Fibroblast of the aortic adventitia (primary cell): ENCODE measurements at regions not wholly inside any gene's neighbourhood (a gene's known extent, or its start where the extent isn't known, plus 50 kb on each side); places are given as distances from the start of the nearest gene placed in this dataset.
"Not testable (repeated sequence)": the region's sequence is repeated elsewhere in the genome, so short reads cannot be mapped to it uniquely, and the experiment has no call there.

Experiments used
- DNase-seq: peaks from one replicate; pipeline ENCODE4 v3.0.0-alpha.2; 2010; ENCODE audit warnings: low read depth
- H3K4me3 ChIP-seq: 2 replicates; pipeline ENCODE4 v1.5.1; 2011; ENCODE audit warnings: low read depth, mild to moderate bottlenecking, control low read depth, low read length, moderate library complexity
- CTCF ChIP-seq: IDR thresholded peaks from 2 replicates; pipeline ENCODE4 v1.5.1; 2011; ENCODE audit warnings: mild to moderate bottlenecking, low read length, control low read depth, inconsistent platforms; ENCODE audit not compliant: insufficient read depth

GRCh38 chr6:27002447-27002846 lies 245.1 kb upstream of the PRSS16 start:
- no peak overlapping the region for H3K4me3 ChIP-seq
- DNase-seq = no peak
- no peak for TF ChIP-seq CTCF

- H3K4me3 ChIP-seq = no peak overlapping the region
- no peak for DNase-seq
- TF ChIP-seq CTCF = no peak
These were observed 240.5 kb upstream of the PRSS16 start for GRCh38 chr6:27007020-27007419.

- not testable (repeated sequence) for H3K4me3 ChIP-seq
These were observed 238.9 kb upstream of the PRSS16 start for GRCh38 chr6:27008613-27009012.

GRCh38 chr6:27014053-27014452 lies 233.4 kb upstream of the PRSS16 start:
- DNase-seq, H3K4me3 ChIP-seq: not testable (repeated sequence)

More at GRCh38 chr6:27008613-27009012, 238.9 kb upstream of the PRSS16 start:
- not testable (repeated sequence) for DNase-seq

- TF ChIP-seq CTCF = no peak
- H3K4me3 ChIP-seq = no peak overlapping the region
- no peak for DNase-seq
These were observed 230.8 kb upstream of the PRSS16 start for GRCh38 chr6:27016689-27017088.

GRCh38 chr6:27018401-27018800 lies 229.1 kb upstream of the PRSS16 start:
- DNase-seq, H3K4me3 ChIP-seq: not testable (repeated sequence)

- peak overlapping the region; percentile 78 for H3K4me3 ChIP-seq
- peak; percentile 94 for DNase-seq
- TF ChIP-seq CTCF = no peak
These were observed 227.6 kb upstream of the PRSS16 start for GRCh38 chr6:27019651-27020552.

- no peak for DNase-seq
- H3K4me3 ChIP-seq = peak overlapping the region; percentile 78
- TF ChIP-seq CTCF = no peak
These were observed 227.0 kb upstream of the PRSS16 start for GRCh38 chr6:27020553-27020880.
